PC-3 (cell line): ENCODE measurements at regions not wholly inside any gene's neighbourhood (a gene's known extent, or its start where the extent isn't known, plus 50 kb on each side); places are given as distances from the start of the nearest gene placed in this dataset.
"Not testable (repeated sequence)": the region's sequence is repeated elsewhere in the genome, so short reads cannot be mapped to it uniquely, and the experiment has no call there.

Experiments used
- EZH2 ChIP-seq: fragments of 300-600 bp; sonication (generic); IDR thresholded peaks from one replicate; pipeline ENCODE4 v1.6.1; 2017; ENCODE audit warnings: antibody characterized with exemption, mild to moderate bottlenecking, low read length; ENCODE audit not compliant: unreplicated experiment
- EZH2phosphoT487 ChIP-seq: fragments of 300-600 bp; sonication (generic); IDR thresholded peaks from 2 replicates; pipeline ENCODE4 v1.6.1; 2018; ENCODE audit warnings: mild to moderate bottlenecking, antibody characterized with exemption, low read length, borderline replicate concordance
- TF ChIP-seq, protein P1 (sequence below): fragments of 300-600 bp; sonication (generic); conservative IDR thresholded peaks from 2 replicates; pipeline ENCODE4 v1.5.1; 2017; ENCODE audit warnings: antibody characterized with exemption, low read depth, mild to moderate bottlenecking, low read length

DNA sequence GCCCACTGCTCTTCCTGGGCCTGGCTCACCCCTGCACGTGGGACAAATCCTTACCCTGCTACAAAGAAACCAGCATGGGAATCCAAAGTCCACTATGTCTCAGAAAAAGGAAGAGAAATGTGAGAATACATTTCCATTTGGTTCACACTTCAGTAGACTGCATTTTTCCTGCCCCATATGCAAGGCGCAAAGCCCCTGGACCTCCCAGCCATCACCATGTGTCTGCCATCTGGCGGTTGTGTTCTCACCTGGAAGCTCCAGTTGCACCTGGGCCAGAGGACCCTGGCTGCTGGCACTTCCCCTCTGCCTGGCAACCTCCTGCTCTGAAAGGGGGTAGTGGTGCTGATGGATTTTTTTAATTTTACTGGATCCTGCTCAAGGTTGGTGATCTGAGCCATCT lies 86.0 kb downstream of the TRIM43 start:
- TF ChIP-seq, protein P1, sequence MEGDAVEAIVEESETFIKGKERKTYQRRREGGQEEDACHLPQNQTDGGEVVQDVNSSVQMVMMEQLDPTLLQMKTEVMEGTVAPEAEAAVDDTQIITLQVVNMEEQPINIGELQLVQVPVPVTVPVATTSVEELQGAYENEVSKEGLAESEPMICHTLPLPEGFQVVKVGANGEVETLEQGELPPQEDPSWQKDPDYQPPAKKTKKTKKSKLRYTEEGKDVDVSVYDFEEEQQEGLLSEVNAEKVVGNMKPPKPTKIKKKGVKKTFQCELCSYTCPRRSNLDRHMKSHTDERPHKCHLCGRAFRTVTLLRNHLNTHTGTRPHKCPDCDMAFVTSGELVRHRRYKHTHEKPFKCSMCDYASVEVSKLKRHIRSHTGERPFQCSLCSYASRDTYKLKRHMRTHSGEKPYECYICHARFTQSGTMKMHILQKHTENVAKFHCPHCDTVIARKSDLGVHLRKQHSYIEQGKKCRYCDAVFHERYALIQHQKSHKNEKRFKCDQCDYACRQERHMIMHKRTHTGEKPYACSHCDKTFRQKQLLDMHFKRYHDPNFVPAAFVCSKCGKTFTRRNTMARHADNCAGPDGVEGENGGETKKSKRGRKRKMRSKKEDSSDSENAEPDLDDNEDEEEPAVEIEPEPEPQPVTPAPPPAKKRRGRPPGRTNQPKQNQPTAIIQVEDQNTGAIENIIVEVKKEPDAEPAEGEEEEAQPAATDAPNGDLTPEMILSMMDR: not testable (repeated sequence)
- not testable (repeated sequence) for TF ChIP-seq EZH2, EZH2phosphoT487
